ENCODE measurements at regions not wholly inside any gene's neighbourhood (a gene's known extent, or its start where the extent isn't known, plus 50 kb on each side); places are given as distances from the start of the nearest gene placed in this dataset.

- intact Hi-C loops (cut with DNase I), result no loop called here
- no peaks in the 10 kb centered on the region for H3K36me3 ChIP-seq
- no peak overlapping the region for H3K9ac ChIP-seq (ENCODE audit: low read depth in 2 of 2, low read length in 2 of 2)
Measured at GRCh38 chr11:110866081-110866480, 153.8 kb upstream of the ARHGAP20 start.

GRCh38 chr11:110862407-110862806 is 150.2 kb upstream of the ARHGAP20 start:
- no peaks in the 10 kb centered on the region for H3K4me1 ChIP-seq
- intact Hi-C loops (cut with DNase I), result no loop called here
- no peaks in the 10 kb centered on the region for H3K27me3 ChIP-seq
- no peak for DNase-seq
- no peak for TF ChIP-seq CTCF (IDR thresholded peaks at IDR 0.05)
- no peaks in the 10 kb centered on the region for H3K9me3 ChIP-seq
- no peaks in the 10 kb centered on the region for H3K36me3 ChIP-seq
- H3K4me3 ChIP-seq, result no peak overlapping the region
- H3K9ac ChIP-seq (ENCODE audit: low read depth in 2 of 2, low read length in 2 of 2), result no peak overlapping the region
- no peak overlapping the region for H3K27ac ChIP-seq

More at GRCh38 chr11:110866081-110866480, 153.8 kb upstream of the ARHGAP20 start:
- Histone ChIP-seq H3K9me3 (no peaks in the 10 kb centered on the region), H3K27me3 (no peaks in the 10 kb centered on the region), H3K27ac (no peak overlapping the region), H3K4me3 (no peak overlapping the region), H3K4me1 (no peaks in the 10 kb centered on the region)
- no peak for TF ChIP-seq CTCF (IDR thresholded peaks at IDR 0.05)
- no peak for DNase-seq

- no peak for TF ChIP-seq CTCF (IDR thresholded peaks at IDR 0.05)
- no peak for DNase-seq
Measured at GRCh38 chr11:110860461-110860860, 148.2 kb upstream of the ARHGAP20 start.

DNA sequence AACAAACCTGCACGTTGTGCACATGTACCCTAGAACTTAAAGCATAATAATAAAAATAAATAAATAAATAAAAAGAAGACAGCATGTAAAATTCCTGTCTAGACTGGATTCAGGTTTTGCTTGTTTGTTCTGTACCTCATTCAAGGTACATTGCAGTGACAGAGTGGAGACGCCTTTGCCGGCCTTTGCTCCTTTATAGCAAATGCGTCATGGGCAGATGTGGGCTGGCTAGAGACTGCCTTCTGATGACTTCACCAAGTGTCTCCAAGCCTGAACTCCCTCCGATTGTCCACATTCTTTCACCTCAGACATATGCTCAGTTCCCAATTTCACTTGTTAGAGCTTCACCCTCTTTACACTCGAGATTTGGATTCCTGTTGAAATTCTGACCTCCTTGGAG is 147.8 kb upstream of the ARHGAP20 start:
- no peak for TF ChIP-seq CTCF (IDR thresholded peaks at IDR 0.05)
- no peaks in the 10 kb centered on the region for H3K9me3 ChIP-seq
- DNase-seq, result peak; percentile 70

More at GRCh38 chr11:110860461-110860860, 148.2 kb upstream of the ARHGAP20 start:
- no peaks in the 10 kb centered on the region for H3K27me3 ChIP-seq
- H3K9ac ChIP-seq (ENCODE audit: low read depth in 2 of 2, low read length in 2 of 2), result no peak overlapping the region
- H3K4me3 ChIP-seq, result no peak overlapping the region
- intact Hi-C loops (cut with DNase I), result no loop called here
- H3K4me1 ChIP-seq, result no peaks in the 10 kb centered on the region
- no peaks in the 10 kb centered on the region for H3K9me3 ChIP-seq
- H3K36me3 ChIP-seq, result no peaks in the 10 kb centered on the region
- no peak overlapping the region for H3K27ac ChIP-seq

DNA sequence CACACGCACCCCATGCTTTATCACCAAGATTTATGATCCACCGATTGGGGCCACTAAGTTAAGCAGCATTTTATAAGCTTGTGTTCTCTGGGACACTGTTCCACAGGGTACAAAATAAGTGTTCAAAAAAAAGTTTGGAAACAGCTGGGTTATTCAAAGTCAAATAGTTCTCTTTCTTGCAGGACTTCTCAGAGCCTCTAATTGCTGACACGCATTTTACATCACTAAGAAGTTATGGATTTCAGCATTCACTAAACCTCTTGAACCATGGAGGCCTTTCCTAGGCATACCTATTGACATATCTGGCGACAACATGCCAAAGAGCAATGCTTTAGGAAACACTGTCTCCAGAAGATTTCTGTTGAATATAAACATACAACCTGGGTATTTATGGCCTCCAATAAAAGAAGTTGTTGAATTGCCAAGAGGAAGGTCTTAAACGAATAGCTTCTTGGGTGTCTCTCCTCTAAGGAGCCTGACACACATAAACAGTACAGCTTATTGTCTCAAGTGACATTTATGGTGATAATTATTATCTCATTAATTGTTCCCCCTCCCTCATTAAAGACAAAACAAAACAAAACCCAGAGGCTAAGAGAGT is 147.1 kb upstream of the ARHGAP20 start:
- H3K4me1 ChIP-seq, result no peaks in the 10 kb centered on the region
- H3K4me3 ChIP-seq, result no peak overlapping the region
- H3K36me3 ChIP-seq, result no peaks in the 10 kb centered on the region
- peak overlapping the region; percentile 13 for H3K27ac ChIP-seq
- no peak for DNase-seq
- no peak overlapping the region for H3K9ac ChIP-seq (ENCODE audit: low read depth in 2 of 2, low read length in 2 of 2)
- intact Hi-C loops (cut with DNase I), result no loop called here
- no peaks in the 10 kb centered on the region for H3K9me3 ChIP-seq
- TF ChIP-seq CTCF (IDR thresholded peaks at IDR 0.05), result no peak
- H3K27me3 ChIP-seq, result no peaks in the 10 kb centered on the region

More for the DNA sequence above, 147.8 kb upstream of the ARHGAP20 start:
- no peak overlapping the region for H3K4me3 ChIP-seq
- H3K27ac ChIP-seq, result no peak overlapping the region
- H3K27me3 ChIP-seq, result no peaks in the 10 kb centered on the region
- no peak overlapping the region for H3K9ac ChIP-seq (ENCODE audit: low read depth in 2 of 2, low read length in 2 of 2)
- no peaks in the 10 kb centered on the region for H3K4me1 ChIP-seq
- no peaks in the 10 kb centered on the region for H3K36me3 ChIP-seq
- intact Hi-C loops (cut with DNase I), result no loop called here
